GM06990 (cell line): ENCODE measurements at regions not wholly inside any gene's neighbourhood (a gene's known extent, or its start where the extent isn't known, plus 50 kb on each side); places are given as distances from the start of the nearest gene placed in this dataset.

Experiments used
- DNase-seq: peaks from one replicate; pipeline ENCODE4 v3.0.0-alpha.2; 2011; ENCODE audit not compliant: insufficient read length; ENCODE audit errors: extremely low read depth
- H3K27me3 ChIP-seq: replicated peaks from 2 replicates; pipeline ENCODE4 v1.6.0; 2011; ENCODE audit warnings: low read length; ENCODE audit not compliant: control insufficient read depth, insufficient read depth
- H3K36me3 ChIP-seq: 2 replicates; pipeline ENCODE4 v1.5.1; 2011; ENCODE audit warnings: low read length; ENCODE audit not compliant: control insufficient read depth, insufficient read depth
- H3K4me3 ChIP-seq: replicated peaks from 2 replicates; pipeline ENCODE4 v1.5.1; 2011; ENCODE audit warnings: low read depth, mild to moderate bottlenecking, control low read depth, low read length
- TF ChIP-seq, protein P1 (sequence below): IDR thresholded peaks from 2 replicates; pipeline ENCODE4 v1.5.1; 2011; ENCODE audit warnings: low read length, control low read depth, mild to moderate bottlenecking, inconsistent platforms; ENCODE audit not compliant: insufficient read depth, poor library complexity, severe bottlenecking

DNA sequence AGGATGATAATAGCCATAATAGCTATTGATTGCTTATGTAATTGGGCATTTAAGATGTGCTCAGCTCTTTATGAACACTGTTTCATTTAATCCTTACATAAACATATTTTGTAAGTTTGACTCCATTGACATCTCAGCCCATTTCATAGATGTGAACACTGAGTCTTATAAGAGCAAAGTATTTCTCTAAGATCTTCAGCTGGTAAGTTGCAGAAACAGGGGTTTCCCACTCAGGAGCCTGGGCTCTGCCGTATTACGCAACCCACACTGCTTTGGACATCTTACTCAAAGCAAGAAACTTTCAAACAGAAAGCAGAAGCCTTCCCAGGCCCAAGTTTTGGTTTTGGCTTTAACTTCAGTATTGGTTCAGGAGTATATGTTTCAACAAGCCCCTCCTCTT is 705.1 kb downstream of the MED13L start:
- no peak overlapping the region for H3K4me3 ChIP-seq
- H3K36me3 ChIP-seq: no peaks in the 10 kb centered on the region
- TF ChIP-seq, protein P1, sequence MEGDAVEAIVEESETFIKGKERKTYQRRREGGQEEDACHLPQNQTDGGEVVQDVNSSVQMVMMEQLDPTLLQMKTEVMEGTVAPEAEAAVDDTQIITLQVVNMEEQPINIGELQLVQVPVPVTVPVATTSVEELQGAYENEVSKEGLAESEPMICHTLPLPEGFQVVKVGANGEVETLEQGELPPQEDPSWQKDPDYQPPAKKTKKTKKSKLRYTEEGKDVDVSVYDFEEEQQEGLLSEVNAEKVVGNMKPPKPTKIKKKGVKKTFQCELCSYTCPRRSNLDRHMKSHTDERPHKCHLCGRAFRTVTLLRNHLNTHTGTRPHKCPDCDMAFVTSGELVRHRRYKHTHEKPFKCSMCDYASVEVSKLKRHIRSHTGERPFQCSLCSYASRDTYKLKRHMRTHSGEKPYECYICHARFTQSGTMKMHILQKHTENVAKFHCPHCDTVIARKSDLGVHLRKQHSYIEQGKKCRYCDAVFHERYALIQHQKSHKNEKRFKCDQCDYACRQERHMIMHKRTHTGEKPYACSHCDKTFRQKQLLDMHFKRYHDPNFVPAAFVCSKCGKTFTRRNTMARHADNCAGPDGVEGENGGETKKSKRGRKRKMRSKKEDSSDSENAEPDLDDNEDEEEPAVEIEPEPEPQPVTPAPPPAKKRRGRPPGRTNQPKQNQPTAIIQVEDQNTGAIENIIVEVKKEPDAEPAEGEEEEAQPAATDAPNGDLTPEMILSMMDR: no peak
- H3K27me3 ChIP-seq: no peaks in the 10 kb centered on the region
- DNase-seq: peak; percentile 76

DNA sequence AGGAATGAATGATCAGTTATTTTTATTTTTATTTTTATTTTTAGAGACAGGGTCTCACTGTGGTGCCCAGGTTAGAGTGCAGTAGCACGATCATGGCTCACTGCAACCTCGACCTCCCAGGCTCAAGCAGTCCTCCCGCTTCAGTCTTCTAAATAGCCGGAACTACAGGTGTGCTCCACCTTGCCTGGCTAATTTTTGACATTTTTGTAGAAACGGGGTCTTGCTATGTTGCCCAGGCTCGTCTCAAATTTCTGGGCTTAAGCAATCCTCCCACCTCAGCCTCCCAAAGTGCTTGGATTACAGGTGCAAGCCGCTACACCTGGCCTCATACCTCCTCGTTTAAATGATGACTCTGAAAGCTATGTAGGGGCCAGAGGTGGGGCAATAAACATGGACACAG is 706.0 kb downstream of the MED13L start:
- Histone ChIP-seq H3K4me3 (no peak overlapping the region), H3K36me3 (no peaks in the 10 kb centered on the region), H3K27me3 (no peaks in the 10 kb centered on the region)
- DNase-seq: no peak
- TF ChIP-seq, protein P1: no peak

DNA sequence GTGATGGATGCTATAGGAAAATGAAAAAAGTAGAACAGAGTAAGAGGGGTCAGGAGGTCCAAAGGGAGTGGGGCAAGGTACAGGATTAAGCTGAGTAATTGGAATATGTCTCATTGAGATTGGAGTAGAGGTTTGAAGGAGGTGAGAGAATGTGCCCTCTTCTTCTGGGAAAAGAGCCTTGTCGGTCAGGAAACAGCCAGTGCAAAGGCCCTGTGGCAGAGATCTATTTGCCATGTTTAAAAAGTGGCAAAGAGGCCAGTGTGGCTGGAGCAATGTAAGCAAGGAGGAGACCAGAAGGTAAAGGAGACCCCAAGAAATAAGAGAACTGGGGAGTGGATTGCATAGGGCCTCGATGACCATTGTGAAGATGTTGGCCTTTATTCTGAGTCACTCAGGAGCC is 706.5 kb downstream of the MED13L start:
- H3K27me3 ChIP-seq: no peaks in the 10 kb centered on the region
- DNase-seq: no peak

DNA sequence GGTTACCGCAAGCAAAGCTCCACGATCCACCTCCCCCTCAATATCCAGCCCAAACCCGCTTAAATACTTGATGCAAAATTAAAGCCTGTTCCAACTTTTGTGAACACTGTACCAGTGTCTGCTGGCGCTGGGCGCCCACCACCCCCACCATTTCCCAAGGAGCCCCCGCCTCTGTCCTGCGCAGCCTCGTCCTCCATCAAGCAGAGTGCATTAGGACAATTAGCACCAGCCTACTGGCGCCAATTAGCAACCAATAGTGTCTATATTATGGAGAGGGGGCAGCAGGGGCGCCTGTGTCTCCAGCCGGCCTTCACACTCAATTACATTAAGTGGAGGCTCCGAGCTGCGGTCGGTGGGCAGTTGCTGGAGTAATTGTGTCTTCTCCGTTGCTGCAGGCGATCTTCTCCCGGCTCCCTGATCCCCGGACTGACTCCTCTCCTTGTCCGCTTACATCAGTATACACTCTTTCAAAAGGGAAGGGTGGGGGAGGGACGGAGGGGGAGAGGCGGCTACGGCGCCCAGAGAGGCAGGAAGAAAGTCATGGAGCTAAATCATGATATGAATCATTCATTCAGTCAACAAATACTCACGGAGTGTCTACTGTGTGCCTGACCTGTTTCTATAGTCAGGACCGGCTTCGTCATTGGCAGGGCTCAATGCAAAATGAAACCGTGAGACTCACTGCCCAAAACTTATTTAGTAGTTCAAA is 707.3 kb downstream of the MED13L start:
- TF ChIP-seq, protein P1: no peak
- Histone ChIP-seq H3K36me3 (no peaks in the 10 kb centered on the region), H3K4me3 (no peak overlapping the region), H3K27me3 (no peaks in the 10 kb centered on the region)
- DNase-seq: no peak

More for the DNA sequence above, 706.5 kb downstream of the MED13L start:
- no peaks in the 10 kb centered on the region for H3K36me3 ChIP-seq
- TF ChIP-seq, protein P1: no peak
- H3K4me3 ChIP-seq: no peak overlapping the region

DNA sequence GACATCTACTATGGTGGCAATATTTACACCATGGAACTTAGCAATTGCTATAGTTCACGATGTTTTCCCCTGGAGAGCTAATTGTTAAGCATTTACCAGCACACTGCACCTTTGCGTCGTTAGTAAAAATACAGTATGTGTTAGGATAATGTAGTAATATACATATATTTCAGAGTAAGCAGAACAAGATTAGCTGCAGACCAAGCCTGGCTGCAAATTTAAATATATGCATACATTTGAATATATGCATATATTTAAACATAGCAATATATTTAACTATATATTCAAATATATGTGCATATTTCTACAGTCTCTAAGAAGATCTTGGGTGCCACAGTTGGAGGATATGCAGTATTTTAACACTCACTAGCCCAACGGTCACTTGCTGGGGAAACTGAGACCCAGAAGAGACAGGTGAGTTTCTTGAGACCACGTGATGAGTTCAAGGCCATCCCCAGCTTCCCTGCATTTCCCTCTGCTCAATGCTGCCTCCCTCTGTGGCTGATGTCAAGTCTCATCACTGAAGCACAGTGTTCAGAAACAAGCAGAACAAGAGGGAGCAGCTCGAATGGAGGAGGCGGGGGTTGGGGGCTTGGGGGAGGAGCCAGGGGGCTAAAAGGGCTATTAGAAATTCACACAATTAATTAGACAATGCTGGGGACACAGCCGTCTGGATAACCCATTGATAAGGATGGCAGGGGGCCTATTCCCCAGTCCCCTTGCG is 708.0 kb downstream of the MED13L start:
- DNase-seq: no peak
- Histone ChIP-seq H3K4me3 (no peak overlapping the region), H3K27me3 (no peaks in the 10 kb centered on the region), H3K36me3 (no peaks in the 10 kb centered on the region)
- TF ChIP-seq, protein P1: no peak
